HCT116 (cell line): ENCODE measurements at regions not wholly inside any gene's neighbourhood (a gene's known extent, or its start where the extent isn't known, plus 50 kb on each side); places are given as distances from the start of the nearest gene placed in this dataset.

ENCODE experiments used
- ATAC-seq: fragments of 200-7000 bp; cut with Tn5 transposase; 2 replicates; pipeline ENCODE4 v1.9.1; 2020; ENCODE audit warnings: mild to moderate bottlenecking, moderate library complexity
- BruUV-seq: library from RNA; stranded (reverse); fragments of 400-500 nt; replicated peaks from 2 replicates; lab custom pipeline; 2021; lab: Mats Ljungman, UMichigan
- CTCF ChIA-PET: fragments of 300-600 bp; sonication (Branson Sonifier 250); formaldehyde crosslinking; loops from one replicate; lab custom pipeline; 2021; ENCODE audit warnings: antibody characterized with exemption; lab: Charles Lee
- POLR2A ChIA-PET: fragments of 300-600, 350-600 bp; sonication (Branson Sonifier 250); formaldehyde crosslinking; loops from one replicate; lab custom pipeline; 2021; ENCODE audit warnings: antibody characterized with exemption; lab: Charles Lee
- RAD21 ChIA-PET, 2 experiments: fragments of 300-600 bp; sonication (Branson Sonifier 250); formaldehyde crosslinking; loops; one replicate each; lab custom pipeline; 2023; ENCODE audit warnings: low total read pairs in 2 of 2; ENCODE audit not compliant: uncharacterized antibody in 2 of 2, unreplicated experiment in 2 of 2, low non-redundant PET in 1 of 2; lab: Charles Lee
- DNase-seq: peaks from one replicate; pipeline ENCODE4 v3.0.0-alpha.2; 2010; ENCODE audit warnings: low read depth, low spot score
- H2AFZ ChIP-seq: fragments of 200-600 bp; shearing (Covaris generic), sonication (generic); 2 replicates; pipeline ENCODE4 v1.6.1; 2017; ENCODE audit warnings: low read depth, mixed run types, mixed read lengths, antibody characterized with exemption, low read length; ENCODE audit not compliant: poor library complexity, severe bottlenecking
- H3K27ac ChIP-seq: 2 replicates; pipeline ENCODE4 v1.5.1; 2012; ENCODE audit warnings: low read depth, low read length
- H3K27me3 ChIP-seq: fragments of 200-600 bp; sonication (generic); 2 replicates; pipeline ENCODE4 v1.6.1; 2016; ENCODE audit warnings: mixed run types, low read length, mixed read lengths; ENCODE audit not compliant: insufficient read depth
- H3K36me3 ChIP-seq, 2 experiments: fragments of 200-500 bp in 1 of 2; fragments of 200-600 bp in 1 of 2; sonication (Bioruptor generic) in 1 of 2; sonication (generic) in 1 of 2; 2 replicates each; pipeline versions ENCODE4 v1.5.1 to v1.6.1; 2014 to 2016; ENCODE audit warnings: low read length in 2 of 2, inconsistent platforms in 1 of 2, mixed read lengths in 1 of 2, mixed run types in 1 of 2; ENCODE audit not compliant: insufficient read depth in 2 of 2, control insufficient read depth in 1 of 2
- H3K4me1 ChIP-seq, 2 experiments: fragments of 200-600 bp in 1 of 2; sonication (generic) in 1 of 2; 2 replicates each; pipeline versions ENCODE4 v1.5.1 to v1.6.1; 2012 to 2017; ENCODE audit warnings: low read length in 2 of 2, inconsistent platforms in 1 of 2, mild to moderate bottlenecking in 1 of 2, mixed read lengths in 1 of 2, mixed run types in 1 of 2, moderate library complexity in 1 of 2; ENCODE audit not compliant: insufficient read depth in 2 of 2, control insufficient read depth in 1 of 2
- H3K4me2 ChIP-seq: fragments of 200-600 bp; sonication (generic); 2 replicates; pipeline ENCODE4 v1.6.1; 2017; ENCODE audit warnings: mixed run types, low read length, mixed read lengths
- H3K4me3 ChIP-seq, 2 experiments: fragments of 200-600 bp in 1 of 2; sonication (generic) in 1 of 2; replicated peaks in 1 of 2; 2 replicates each; pipeline ENCODE4 v1.5.1; 2011 to 2016; ENCODE audit warnings: low read length in 2 of 2, control low read depth in 1 of 2, low read depth in 1 of 2, mild to moderate bottlenecking in 1 of 2, mixed read lengths in 1 of 2, mixed run types in 1 of 2
- H3K79me2 ChIP-seq: fragments of 200-600 bp; sonication (generic); 2 replicates; pipeline ENCODE4 v1.6.1; 2017; ENCODE audit warnings: mild to moderate bottlenecking, mixed run types, low read length, moderate library complexity, mixed read lengths; ENCODE audit not compliant: insufficient read depth
- H3K9ac ChIP-seq: fragments of 200-600 bp; sonication (generic); 2 replicates; pipeline ENCODE4 v1.6.1; 2016; ENCODE audit warnings: low read length, mixed read lengths
- H3K9me2 ChIP-seq: fragments of 200-600 bp; sonication (generic), shearing (Covaris generic); 2 replicates; pipeline ENCODE4 v1.6.1; 2017; ENCODE audit warnings: mixed run types, mild to moderate bottlenecking, moderate library complexity; ENCODE audit not compliant: insufficient read depth
- H3K9me3 ChIP-seq, 2 experiments: fragments of 200-500 bp in 1 of 2; fragments of 200-600 bp in 1 of 2; sonication (Bioruptor generic) in 1 of 2; sonication (generic) in 1 of 2; 2 replicates each; pipeline ENCODE4 v1.6.1; 2014 to 2017; ENCODE audit warnings: low read length in 2 of 2, mixed read lengths in 2 of 2, inconsistent platforms in 1 of 2, low read depth in 1 of 2, mild to moderate bottlenecking in 1 of 2, mixed run types in 1 of 2, moderate library complexity in 1 of 2; ENCODE audit not compliant: control insufficient read depth in 1 of 2, insufficient read depth in 1 of 2
- H4K20me1 ChIP-seq: fragments of 200-600 bp; sonication (generic), shearing (Covaris generic); 2 replicates; pipeline ENCODE4 v1.6.1; 2017; ENCODE audit warnings: mixed run types, mild to moderate bottlenecking, moderate library complexity; ENCODE audit not compliant: insufficient read depth
- EGR1 ChIP-seq: IDR thresholded peaks from 2 replicates; pipeline ENCODE4 v1.6.1; 2012; ENCODE audit warnings: low read depth
- EZH2 ChIP-seq: fragments of 200-600 bp; sonication (generic); IDR thresholded peaks from 2 replicates; pipeline ENCODE4 v1.6.1; 2017; ENCODE audit warnings: antibody characterized with exemption, mixed run types
- EZH2phosphoT487 ChIP-seq: fragments of 200-600 bp; IDR thresholded peaks from 2 replicates; pipeline ENCODE4 v1.6.1; 2018; ENCODE audit warnings: antibody characterized with exemption, borderline replicate concordance
- FOSL1 ChIP-seq: IDR thresholded peaks from 2 replicates; pipeline ENCODE4 v1.6.1; 2012; ENCODE audit warnings: low read depth
- JUND ChIP-seq: IDR thresholded peaks from 2 replicates; pipeline ENCODE4 v1.6.1; 2012
- POLR2A ChIP-seq: IDR thresholded peaks from 2 replicates; pipeline ENCODE4 v1.7.0; 2011; ENCODE audit warnings: borderline replicate concordance; ENCODE audit not compliant: insufficient read depth, insufficient read length; ENCODE audit errors: extremely low read depth
- RAD21 ChIP-seq: IDR thresholded peaks from 2 replicates; pipeline ENCODE4 v1.6.1; 2012; ENCODE audit warnings: low read depth, mild to moderate bottlenecking
- SIN3A ChIP-seq: IDR thresholded peaks from 2 replicates; pipeline ENCODE4 v1.6.1; 2012; ENCODE audit warnings: low read depth
- SRF ChIP-seq: IDR thresholded peaks from 2 replicates; pipeline ENCODE4 v1.6.1; 2012; ENCODE audit warnings: low read depth
- TCF7L2 ChIP-seq: IDR thresholded peaks from 2 replicates; pipeline ENCODE4 v1.7.0; 2011; ENCODE audit warnings: borderline replicate concordance, inconsistent platforms; ENCODE audit not compliant: insufficient read depth, insufficient read length; ENCODE audit errors: extremely low read depth
- YY1 ChIP-seq: IDR thresholded peaks from 2 replicates; pipeline ENCODE4 v1.6.1; 2011; ENCODE audit warnings: low read length, low read depth, moderate library complexity, mild to moderate bottlenecking; ENCODE audit not compliant: insufficient replicate concordance; ENCODE audit errors: extremely low read depth
- ZFX ChIP-seq: fragments of 450-650 bp; IDR thresholded peaks from 2 replicates; pipeline ENCODE4 v1.6.1; 2017
- intact Hi-C: fragments of 100-400 bp; cut with micrococcal nuclease; formaldehyde crosslinking; loops from 2 replicates; pipeline ENCODE4 v1.10.0; 2022
- TF ChIP-seq, protein P1 (sequence below): IDR thresholded peaks from 2 replicates; pipeline ENCODE4 v1.6.1; 2011; ENCODE audit warnings: mild to moderate bottlenecking, low read length, moderate library complexity; ENCODE audit not compliant: insufficient replicate concordance; ENCODE audit errors: extremely low read depth
- TF ChIP-seq, protein P2 (sequence below), 3 experiments: fragments of 200-600 bp in 1 of 3; sonication (generic) in 1 of 3; IDR thresholded peaks in 2 of 3; conservative IDR thresholded peaks in 1 of 3; 2 replicates each; pipeline ENCODE4 v1.5.1; 2012 to 2017; ENCODE audit warnings: low read depth in 2 of 3, low read length in 2 of 3, antibody characterized with exemption in 1 of 3, borderline replicate concordance in 1 of 3, control low read depth in 1 of 3, mild to moderate bottlenecking in 1 of 3, mixed read lengths in 1 of 3, mixed run types in 1 of 3, moderate library complexity in 1 of 3; ENCODE audit not compliant: insufficient read depth in 1 of 3
- TF ChIP-seq, protein P3 (sequence below): IDR thresholded peaks from 2 replicates; pipeline ENCODE4 v1.6.1; 2012
- TF ChIP-seq, protein P4 (sequence below): IDR thresholded peaks from 2 replicates; pipeline ENCODE4 v1.6.1; 2012; ENCODE audit warnings: low read depth

DNA sequence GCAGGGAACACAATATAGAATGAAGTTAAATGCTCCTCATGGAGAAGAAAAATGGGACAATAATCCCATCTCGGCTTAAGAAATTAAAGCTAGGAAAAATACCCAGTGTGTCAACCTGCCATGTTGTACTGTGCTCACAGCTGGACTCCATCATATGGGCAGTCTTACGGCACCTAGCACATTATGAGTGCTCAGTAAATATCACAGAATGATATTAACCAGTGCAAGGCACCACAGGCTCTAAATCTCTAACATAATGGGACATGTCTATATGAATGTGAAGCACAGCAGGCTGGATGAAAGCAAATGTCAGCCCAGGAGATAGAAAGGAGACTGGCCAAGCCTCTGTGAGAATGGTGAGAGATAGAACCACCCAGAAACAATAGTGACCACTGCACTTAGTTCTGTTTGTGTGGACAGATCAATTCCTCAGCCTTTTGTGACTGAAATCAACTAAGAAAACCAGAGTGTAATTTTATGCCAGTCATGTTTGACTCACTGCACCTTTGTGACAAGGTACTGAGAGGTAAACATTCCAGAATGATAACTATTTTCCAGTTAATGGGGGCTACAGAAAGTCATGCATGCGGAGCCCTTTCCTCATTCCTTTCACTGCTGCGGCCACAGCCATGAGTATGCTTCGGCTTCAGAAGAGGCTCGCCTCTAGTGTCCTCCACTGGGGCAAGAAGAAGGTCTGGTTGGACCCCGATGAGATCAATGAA is 140.4 kb upstream of the CDH6 start:
- ATAC-seq (no peak), DNase-seq (no peak)
- H3K27ac ChIP-seq = no peak overlapping the region
- H3K4me2 ChIP-seq = no peak overlapping the region
- H3K36me3 ChIP-seq = no peaks in the 10 kb centered on the region
- no peaks in the 10 kb centered on the region for H3K79me2 ChIP-seq
- peaks cover 9 to 38% of the 10 kb centered on the region in 2 experiments; a peak in 2 of 4 replicates for H3K9me3 ChIP-seq
- ChIA-PET RAD21 (no interaction called here), CTCF (no interaction called here), POLR2A (no interaction called here)
- intact Hi-C loops = no loop called here
- BruUV-seq = no TSS peak
- no peak overlapping the region for H2AFZ ChIP-seq
- no peaks in the 10 kb centered on the region for H3K9me2 ChIP-seq
- H3K4me1 ChIP-seq = no peaks in the 10 kb centered on the region
- no peaks in the 10 kb centered on the region for H4K20me1 ChIP-seq
- no peaks in the 10 kb centered on the region for H3K27me3 ChIP-seq
- TF ChIP-seq ZFX (no peak), POLR2A (no peak), TCF7L2 (no peak), YY1 (no peak), SRF (no peak), FOSL1 (no peak), SIN3A (no peak), EZH2 (no peak), RAD21 (no peak), EGR1 (no peak), EZH2phosphoT487 (no peak), JUND (no peak)
- TF ChIP-seq, protein P1, sequence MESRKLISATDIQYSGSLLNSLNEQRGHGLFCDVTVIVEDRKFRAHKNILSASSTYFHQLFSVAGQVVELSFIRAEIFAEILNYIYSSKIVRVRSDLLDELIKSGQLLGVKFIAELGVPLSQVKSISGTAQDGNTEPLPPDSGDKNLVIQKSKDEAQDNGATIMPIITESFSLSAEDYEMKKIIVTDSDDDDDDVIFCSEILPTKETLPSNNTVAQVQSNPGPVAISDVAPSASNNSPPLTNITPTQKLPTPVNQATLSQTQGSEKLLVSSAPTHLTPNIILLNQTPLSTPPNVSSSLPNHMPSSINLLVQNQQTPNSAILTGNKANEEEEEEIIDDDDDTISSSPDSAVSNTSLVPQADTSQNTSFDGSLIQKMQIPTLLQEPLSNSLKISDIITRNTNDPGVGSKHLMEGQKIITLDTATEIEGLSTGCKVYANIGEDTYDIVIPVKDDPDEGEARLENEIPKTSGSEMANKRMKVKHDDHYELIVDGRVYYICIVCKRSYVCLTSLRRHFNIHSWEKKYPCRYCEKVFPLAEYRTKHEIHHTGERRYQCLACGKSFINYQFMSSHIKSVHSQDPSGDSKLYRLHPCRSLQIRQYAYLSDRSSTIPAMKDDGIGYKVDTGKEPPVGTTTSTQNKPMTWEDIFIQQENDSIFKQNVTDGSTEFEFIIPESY = no peak
- TF ChIP-seq, protein P2, sequence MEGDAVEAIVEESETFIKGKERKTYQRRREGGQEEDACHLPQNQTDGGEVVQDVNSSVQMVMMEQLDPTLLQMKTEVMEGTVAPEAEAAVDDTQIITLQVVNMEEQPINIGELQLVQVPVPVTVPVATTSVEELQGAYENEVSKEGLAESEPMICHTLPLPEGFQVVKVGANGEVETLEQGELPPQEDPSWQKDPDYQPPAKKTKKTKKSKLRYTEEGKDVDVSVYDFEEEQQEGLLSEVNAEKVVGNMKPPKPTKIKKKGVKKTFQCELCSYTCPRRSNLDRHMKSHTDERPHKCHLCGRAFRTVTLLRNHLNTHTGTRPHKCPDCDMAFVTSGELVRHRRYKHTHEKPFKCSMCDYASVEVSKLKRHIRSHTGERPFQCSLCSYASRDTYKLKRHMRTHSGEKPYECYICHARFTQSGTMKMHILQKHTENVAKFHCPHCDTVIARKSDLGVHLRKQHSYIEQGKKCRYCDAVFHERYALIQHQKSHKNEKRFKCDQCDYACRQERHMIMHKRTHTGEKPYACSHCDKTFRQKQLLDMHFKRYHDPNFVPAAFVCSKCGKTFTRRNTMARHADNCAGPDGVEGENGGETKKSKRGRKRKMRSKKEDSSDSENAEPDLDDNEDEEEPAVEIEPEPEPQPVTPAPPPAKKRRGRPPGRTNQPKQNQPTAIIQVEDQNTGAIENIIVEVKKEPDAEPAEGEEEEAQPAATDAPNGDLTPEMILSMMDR (IDR thresholded peaks at IDR 0.05 in 2 of 3, conservative IDR thresholded peaks at IDR 0.05 in 1 of 3; ENCODE audit: borderline replicate concordance in 1 of 3, insufficient read depth in 1 of 3, low read depth in 2 of 3, low read length in 2 of 3) = no peak
- TF ChIP-seq, protein P3, sequence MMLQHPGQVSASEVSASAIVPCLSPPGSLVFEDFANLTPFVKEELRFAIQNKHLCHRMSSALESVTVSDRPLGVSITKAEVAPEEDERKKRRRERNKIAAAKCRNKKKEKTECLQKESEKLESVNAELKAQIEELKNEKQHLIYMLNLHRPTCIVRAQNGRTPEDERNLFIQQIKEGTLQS = no peak
- TF ChIP-seq, protein P4, sequence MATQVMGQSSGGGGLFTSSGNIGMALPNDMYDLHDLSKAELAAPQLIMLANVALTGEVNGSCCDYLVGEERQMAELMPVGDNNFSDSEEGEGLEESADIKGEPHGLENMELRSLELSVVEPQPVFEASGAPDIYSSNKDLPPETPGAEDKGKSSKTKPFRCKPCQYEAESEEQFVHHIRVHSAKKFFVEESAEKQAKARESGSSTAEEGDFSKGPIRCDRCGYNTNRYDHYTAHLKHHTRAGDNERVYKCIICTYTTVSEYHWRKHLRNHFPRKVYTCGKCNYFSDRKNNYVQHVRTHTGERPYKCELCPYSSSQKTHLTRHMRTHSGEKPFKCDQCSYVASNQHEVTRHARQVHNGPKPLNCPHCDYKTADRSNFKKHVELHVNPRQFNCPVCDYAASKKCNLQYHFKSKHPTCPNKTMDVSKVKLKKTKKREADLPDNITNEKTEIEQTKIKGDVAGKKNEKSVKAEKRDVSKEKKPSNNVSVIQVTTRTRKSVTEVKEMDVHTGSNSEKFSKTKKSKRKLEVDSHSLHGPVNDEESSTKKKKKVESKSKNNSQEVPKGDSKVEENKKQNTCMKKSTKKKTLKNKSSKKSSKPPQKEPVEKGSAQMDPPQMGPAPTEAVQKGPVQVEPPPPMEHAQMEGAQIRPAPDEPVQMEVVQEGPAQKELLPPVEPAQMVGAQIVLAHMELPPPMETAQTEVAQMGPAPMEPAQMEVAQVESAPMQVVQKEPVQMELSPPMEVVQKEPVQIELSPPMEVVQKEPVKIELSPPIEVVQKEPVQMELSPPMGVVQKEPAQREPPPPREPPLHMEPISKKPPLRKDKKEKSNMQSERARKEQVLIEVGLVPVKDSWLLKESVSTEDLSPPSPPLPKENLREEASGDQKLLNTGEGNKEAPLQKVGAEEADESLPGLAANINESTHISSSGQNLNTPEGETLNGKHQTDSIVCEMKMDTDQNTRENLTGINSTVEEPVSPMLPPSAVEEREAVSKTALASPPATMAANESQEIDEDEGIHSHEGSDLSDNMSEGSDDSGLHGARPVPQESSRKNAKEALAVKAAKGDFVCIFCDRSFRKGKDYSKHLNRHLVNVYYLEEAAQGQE = no peak
- no peak overlapping the region for H3K4me3 ChIP-seq
- H3K9ac ChIP-seq = no peak overlapping the region
